SU-DHL-6 (cell line): ENCODE measurements at regions not wholly inside any gene's neighbourhood (a gene's known extent, or its start where the extent isn't known, plus 50 kb on each side); places are given as distances from the start of the nearest gene placed in this dataset.

Source experiments
- H2AFZ ChIP-seq: fragments of 200-600 bp; sonication (generic); 2 replicates; pipeline ENCODE4 v1.6.1; 2014; ENCODE audit warnings: low read depth, mild to moderate bottlenecking, moderate library complexity, mixed read lengths, antibody characterized with exemption, low read length; ENCODE audit not compliant: severe bottlenecking
- H3F3A ChIP-seq: fragments of 200-600 bp; shearing (Covaris generic); 2 replicates; pipeline ENCODE4 v1.6.0; 2016; ENCODE audit warnings: antibody characterized with exemption, mild to moderate bottlenecking; ENCODE audit not compliant: insufficient read depth
- H3K27ac ChIP-seq: fragments of 200-600 bp; sonication (generic); 2 replicates; pipeline ENCODE4 v1.5.1; 2016; ENCODE audit warnings: low read depth, mild to moderate bottlenecking, low read length, moderate library complexity, mixed read lengths
- H3K27me3 ChIP-seq: fragments of 200-600 bp; sonication (generic), shearing (Covaris generic); 2 replicates; pipeline ENCODE4 v1.6.0; 2014; ENCODE audit warnings: mild to moderate bottlenecking, low read length
- H3K36me3 ChIP-seq: fragments of 200-600 bp; sonication (generic); 2 replicates; pipeline ENCODE4 v1.6.1; 2014; ENCODE audit warnings: mild to moderate bottlenecking, low read length, mixed read lengths
- H3K4me2 ChIP-seq: fragments of 300-600, 200-600 bp; shearing (Covaris generic), sonication (generic); 2 replicates; pipeline ENCODE4 v1.6.0; 2014; ENCODE audit warnings: low read length, low read depth, mild to moderate bottlenecking; ENCODE audit not compliant: poor library complexity, severe bottlenecking
- H3K4me3 ChIP-seq: fragments of 200-600 bp; sonication (generic); 2 replicates; pipeline ENCODE4 v1.5.1; 2014; ENCODE audit warnings: antibody characterized with exemption, low read length, mild to moderate bottlenecking, mixed read lengths; ENCODE audit not compliant: insufficient read depth, poor library complexity, severe bottlenecking
- H3K79me2 ChIP-seq: fragments of 200-600 bp; sonication (generic); 2 replicates; pipeline ENCODE4 v1.6.1; 2014; ENCODE audit warnings: mild to moderate bottlenecking, low read length, moderate library complexity; ENCODE audit not compliant: insufficient read depth
- H3K9ac ChIP-seq: fragments of 200-600 bp; sonication (generic); 2 replicates; pipeline ENCODE4 v1.7.0; 2014; ENCODE audit warnings: mild to moderate bottlenecking, low read length
- H3K9me2 ChIP-seq: fragments of 200-600 bp; sonication (generic); replicated peaks from 2 replicates; pipeline ENCODE4 v1.6.1; 2014; ENCODE audit warnings: low read length; ENCODE audit not compliant: insufficient read depth
- H3K9me3 ChIP-seq: fragments of 200-600 bp; sonication (generic); 2 replicates; pipeline ENCODE4 v1.6.1; 2014; ENCODE audit warnings: low read length, mixed read lengths; ENCODE audit not compliant: insufficient read depth
- H4K20me1 ChIP-seq: fragments of 200-600 bp; sonication (generic); 2 replicates; pipeline ENCODE4 v1.6.1; 2014; ENCODE audit warnings: low read depth, mild to moderate bottlenecking, antibody characterized with exemption, low read length, moderate library complexity, mixed read lengths
- CTCF ChIP-seq: fragments of 200-600 bp; sonication (generic); IDR thresholded peaks from one replicate; pipeline ENCODE4 v1.5.1; 2017; ENCODE audit warnings: antibody characterized with exemption, mild to moderate bottlenecking, low read length, moderate library complexity; ENCODE audit not compliant: insufficient read depth, poor library complexity, severe bottlenecking
- EZH2phosphoT487 ChIP-seq: fragments of 200-600 bp; sonication (generic), shearing (Covaris generic); conservative IDR thresholded peaks from 2 replicates; pipeline ENCODE4 v1.6.1; 2018; ENCODE audit warnings: mild to moderate bottlenecking, antibody characterized with exemption, low read length, moderate library complexity, mixed read lengths

- Histone ChIP-seq H3F3A (no peaks in the 10 kb centered on the region), H3K4me2 (no peak overlapping the region), H3K36me3 (no peaks in the 10 kb centered on the region), H3K9me2 (no peaks in the 10 kb centered on the region), H3K9me3 (no peaks in the 10 kb centered on the region), H3K27me3 (no peaks in the 10 kb centered on the region), H3K4me3 (no peak overlapping the region), H3K79me2 (no peaks in the 10 kb centered on the region), H2AFZ (no peak overlapping the region), H3K9ac (no peak overlapping the region), H4K20me1 (no peaks in the 10 kb centered on the region), H3K27ac (no peak overlapping the region)
- TF ChIP-seq CTCF: no peak
- no peak for TF ChIP-seq EZH2phosphoT487
These were observed 319.7 kb downstream of the EPM2A start for GRCh38 chr6:145415616-145416015.

- no peak overlapping the region for H3K4me3 ChIP-seq
- H3F3A ChIP-seq: no peaks in the 10 kb centered on the region
- no peak overlapping the region for H3K9ac ChIP-seq
- no peak overlapping the region for H2AFZ ChIP-seq
- H3K9me2 ChIP-seq: no peaks in the 10 kb centered on the region
- H3K27me3 ChIP-seq: no peaks in the 10 kb centered on the region
- no peaks in the 10 kb centered on the region for H3K36me3 ChIP-seq
- no peak overlapping the region for H3K4me2 ChIP-seq
- H3K79me2 ChIP-seq: no peaks in the 10 kb centered on the region
- H4K20me1 ChIP-seq: no peaks in the 10 kb centered on the region
- TF ChIP-seq CTCF (no peak), EZH2phosphoT487 (no peak)
- no peaks in the 10 kb centered on the region for H3K9me3 ChIP-seq
- no peak overlapping the region for H3K27ac ChIP-seq
These were observed 314.7 kb downstream of the EPM2A start for GRCh38 chr6:145420599-145420998.

- Histone ChIP-seq H3F3A (no peaks in the 10 kb centered on the region), H3K27ac (no peak overlapping the region), H3K9me2 (no peaks in the 10 kb centered on the region), H3K4me2 (no peak overlapping the region), H3K4me3 (no peak overlapping the region), H3K36me3 (no peaks in the 10 kb centered on the region), H3K9me3 (no peaks in the 10 kb centered on the region), H3K9ac (no peak overlapping the region), H3K27me3 (no peaks in the 10 kb centered on the region), H3K79me2 (no peaks in the 10 kb centered on the region), H4K20me1 (no peaks in the 10 kb centered on the region), H2AFZ (no peak overlapping the region)
- TF ChIP-seq CTCF (no peak), EZH2phosphoT487 (no peak)
These were observed 311.4 kb downstream of the EPM2A start for GRCh38 chr6:145423936-145424335.
